Dedifferentiated amniotic fluid mesenchymal stem cell (primary cell): ENCODE measurements at regions not wholly inside any gene's neighbourhood (a gene's known extent, or its start where the extent isn't known, plus 50 kb on each side); places are given as distances from the start of the nearest gene placed in this dataset.

Source experiments
- DNase-seq: peaks from one replicate; pipeline ENCODE4 v3.0.0-alpha.2; 2016; ENCODE audit errors: extremely low spot score

- DNase-seq: no peak
Measured at GRCh38 chr13:111476197-111476596, 155.8 kb downstream of the TEX29 start.

DNA sequence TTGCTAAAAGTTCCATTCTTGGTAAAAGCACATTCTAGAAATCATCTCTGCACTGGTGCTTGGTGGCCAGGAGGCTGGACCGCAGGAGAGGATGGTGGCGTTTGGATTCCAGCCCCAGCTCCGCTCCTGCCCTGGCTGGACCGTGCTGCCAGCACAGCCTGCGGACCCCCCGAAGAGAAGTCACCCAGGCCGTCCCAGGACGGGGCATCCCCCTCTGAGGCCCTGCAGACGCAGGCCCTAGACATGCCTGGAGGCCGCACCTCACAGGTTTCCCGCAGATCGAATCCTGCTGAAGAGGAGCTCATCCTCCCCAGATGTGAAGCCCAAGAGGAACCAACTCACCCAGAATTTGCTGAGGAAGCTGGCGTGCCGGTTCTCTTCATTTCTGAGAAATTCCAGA lies 159.0 kb downstream of the TEX29 start:
- DNase-seq: no peak

DNA sequence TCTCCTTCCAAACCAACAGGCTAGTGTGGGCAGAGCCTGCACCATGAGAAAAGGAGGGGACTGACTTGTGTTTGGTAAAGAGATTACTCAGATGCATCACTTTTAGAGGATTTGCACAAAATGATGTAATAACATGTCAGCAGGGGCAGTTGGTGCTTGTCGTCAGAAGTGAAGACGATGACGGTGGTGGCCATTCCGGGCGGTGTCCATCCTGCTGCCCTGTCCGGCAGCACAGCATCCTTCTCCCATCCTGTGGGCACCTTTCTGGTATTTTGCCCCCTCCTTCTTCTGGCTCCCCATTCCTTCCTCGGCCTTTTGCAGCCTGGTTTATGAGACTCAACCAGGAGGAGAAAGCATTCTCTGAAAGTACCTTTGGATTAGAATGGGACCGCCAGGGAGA lies 160.1 kb downstream of the TEX29 start:
- no peak for DNase-seq

DNA sequence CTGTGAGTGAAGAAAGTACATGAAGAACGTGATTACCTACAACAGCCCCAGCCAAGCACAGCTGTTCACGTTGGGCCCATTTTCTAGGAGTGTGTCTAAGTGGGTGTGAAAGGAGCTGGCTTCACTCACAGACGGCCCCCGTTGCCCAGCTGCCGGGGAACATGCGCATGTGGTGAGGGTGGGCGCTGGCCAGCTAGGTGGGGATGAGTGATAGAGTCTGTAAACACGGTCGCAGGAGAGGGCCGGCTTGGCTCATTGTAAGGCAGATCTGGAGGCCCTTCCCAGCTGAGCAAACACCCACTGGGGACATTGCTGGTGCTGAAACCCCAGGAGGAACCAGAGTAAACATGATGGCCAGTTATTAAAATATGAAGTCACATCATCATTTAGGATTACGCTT lies 160.5 kb downstream of the TEX29 start:
- no peak for DNase-seq

GRCh38 chr13:111482126-111482525 lies 161.7 kb downstream of the TEX29 start:
- DNase-seq: no peak

DNA sequence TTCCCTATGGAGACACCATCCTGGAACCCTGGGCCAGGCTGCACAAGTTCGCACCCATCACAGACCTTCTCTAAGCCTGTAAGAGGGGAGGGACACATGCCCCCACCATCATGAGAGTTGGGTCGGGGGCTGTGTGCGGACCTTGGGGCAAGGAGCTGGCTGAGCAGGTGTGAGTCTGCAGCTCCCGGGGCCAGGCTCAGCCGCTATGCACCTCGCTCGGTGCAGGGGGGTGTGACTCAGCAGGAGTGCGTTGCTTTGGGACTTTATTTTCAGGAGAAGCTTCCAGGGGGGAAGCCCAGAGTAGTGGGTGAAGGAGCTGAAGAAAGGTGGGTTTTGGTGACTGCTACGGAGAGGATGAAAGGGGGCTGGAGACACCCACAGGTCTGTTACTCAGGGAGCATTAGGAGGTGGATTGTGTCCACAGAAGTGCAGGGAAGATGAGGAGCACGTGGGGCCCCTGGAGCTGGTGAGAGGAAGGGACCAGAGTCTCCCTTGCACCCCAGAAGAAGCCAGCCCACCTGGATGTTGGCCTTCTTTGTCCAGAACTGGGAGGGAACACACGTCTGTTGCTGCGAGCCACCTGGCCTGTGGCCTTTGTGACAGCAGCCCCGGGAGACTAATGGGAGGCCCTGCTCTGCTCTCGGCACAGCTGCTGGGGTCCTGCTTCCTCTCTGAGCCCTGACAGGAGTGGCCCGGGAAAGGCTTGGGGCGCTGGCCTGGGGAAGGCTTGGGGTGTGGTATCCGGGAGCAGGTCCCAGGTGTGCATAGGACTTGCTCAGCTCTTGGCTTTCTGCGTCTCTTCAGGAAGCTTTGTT lies 162.6 kb downstream of the TEX29 start:
- no peak for DNase-seq

DNA sequence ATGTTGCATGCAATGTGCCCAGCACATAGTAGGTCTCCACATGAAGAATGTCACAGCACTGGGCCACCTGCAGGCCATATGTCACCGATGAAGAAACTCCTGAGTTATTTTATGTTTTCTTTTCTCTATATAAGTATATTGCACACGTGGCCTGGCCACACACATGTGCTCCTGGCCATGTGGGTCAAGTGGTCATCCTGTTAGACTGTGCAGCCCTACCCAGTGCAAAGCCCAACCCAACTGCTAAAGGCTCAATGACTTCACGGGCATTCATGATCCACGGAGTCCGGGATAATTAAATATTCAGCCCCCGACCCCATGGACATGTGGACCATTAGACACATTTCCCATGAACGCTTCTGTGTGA lies 163.2 kb downstream of the TEX29 start:
- no peak for DNase-seq

GRCh38 chr13:111484141-111484925 lies 163.9 kb downstream of the TEX29 start:
- no peak for DNase-seq

DNA sequence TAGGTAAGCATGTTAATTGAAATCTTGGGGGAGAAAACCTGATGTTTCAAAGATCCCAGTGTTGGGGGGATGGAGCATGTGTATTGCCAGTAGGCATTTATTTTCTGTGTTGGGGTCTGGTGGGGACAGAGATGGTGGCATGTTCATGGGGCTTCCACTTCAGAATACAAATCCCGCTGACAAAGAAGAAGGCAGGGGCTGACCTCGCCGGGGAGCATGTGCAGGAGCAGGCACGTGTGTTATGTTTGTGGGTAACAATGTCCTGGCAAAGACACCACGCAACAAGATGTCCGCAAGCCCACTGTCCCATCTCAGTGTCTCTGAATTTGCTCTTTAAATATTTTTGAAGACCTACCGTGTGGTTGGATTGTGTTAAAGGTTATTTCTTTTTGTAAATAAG lies 164.5 kb downstream of the TEX29 start:
- DNase-seq: no peak

DNA sequence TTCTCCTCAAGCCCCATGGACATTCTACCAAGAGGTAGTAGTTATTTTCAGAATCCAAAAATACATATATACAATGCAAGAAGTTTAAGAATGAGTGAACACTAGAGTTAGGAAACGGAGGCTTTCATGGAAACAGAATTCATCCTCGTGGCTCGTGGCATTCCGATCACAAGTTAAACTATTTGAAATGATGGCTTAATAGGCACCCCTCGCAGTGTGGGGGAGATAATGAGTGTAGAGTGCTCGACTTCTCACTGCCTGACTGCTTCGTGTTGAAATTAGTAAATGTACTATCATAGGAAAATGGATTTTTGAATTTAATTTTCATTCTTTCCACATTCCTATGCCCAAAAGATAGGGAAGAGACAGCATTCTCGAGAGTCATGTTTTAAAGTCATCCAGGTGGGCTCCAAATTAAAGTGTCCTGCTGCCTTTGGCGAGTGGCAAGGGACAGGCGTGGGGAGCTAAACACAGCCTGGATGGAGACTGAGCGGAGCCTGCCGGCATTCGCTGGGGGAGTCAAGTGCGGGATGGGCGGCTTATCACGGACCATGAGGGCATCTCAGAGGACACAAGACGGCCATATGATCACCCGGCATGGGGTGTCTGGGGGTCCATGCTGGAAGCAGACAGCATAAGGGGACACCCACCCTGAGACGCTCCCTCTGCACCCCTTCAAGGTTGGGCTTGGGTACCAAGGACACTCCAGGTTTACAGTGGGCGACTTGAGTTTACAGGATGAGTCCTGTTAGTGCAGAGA lies 165.2 kb downstream of the TEX29 start:
- no peak for DNase-seq

DNA sequence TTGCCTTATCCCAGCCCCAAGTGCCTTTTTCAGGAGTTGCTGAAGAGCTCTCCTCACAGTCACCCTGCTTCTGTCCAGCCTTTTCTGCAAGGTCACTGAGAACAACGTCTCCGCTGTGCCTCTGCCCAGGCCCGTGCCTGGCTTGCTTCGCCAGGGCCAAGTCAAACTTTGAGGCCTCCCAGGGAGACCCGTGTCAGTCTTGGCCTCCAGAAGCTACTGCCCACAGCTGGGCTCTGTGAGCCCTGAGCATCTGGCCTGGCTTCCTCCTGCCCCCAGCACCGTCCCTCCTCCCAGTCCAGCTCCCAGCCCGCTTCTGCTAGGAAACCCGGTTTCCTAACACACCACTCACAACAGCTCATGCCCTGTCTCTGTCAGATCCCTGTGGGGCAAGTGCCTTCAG lies 165.9 kb downstream of the TEX29 start:
- DNase-seq: no peak

DNA sequence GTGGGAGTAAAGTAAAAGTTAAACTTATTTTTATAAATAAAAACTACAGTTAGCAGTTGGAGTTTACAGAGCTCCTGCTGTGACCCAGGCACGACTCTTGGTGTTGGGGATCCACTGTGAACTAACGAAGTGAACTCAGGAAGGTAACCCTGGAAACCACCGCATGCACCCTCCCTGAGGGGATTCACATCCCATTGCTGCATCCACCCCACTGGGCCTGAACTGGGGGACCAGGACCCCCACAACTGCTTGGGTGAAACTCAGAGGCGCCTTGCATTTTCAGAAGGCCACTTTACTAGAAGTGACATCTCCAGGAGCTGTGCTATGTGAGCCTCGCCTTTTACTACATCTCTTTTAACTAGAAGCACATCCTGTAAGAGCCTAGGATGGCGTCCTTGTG lies 166.4 kb downstream of the TEX29 start:
- DNase-seq: no peak

DNA sequence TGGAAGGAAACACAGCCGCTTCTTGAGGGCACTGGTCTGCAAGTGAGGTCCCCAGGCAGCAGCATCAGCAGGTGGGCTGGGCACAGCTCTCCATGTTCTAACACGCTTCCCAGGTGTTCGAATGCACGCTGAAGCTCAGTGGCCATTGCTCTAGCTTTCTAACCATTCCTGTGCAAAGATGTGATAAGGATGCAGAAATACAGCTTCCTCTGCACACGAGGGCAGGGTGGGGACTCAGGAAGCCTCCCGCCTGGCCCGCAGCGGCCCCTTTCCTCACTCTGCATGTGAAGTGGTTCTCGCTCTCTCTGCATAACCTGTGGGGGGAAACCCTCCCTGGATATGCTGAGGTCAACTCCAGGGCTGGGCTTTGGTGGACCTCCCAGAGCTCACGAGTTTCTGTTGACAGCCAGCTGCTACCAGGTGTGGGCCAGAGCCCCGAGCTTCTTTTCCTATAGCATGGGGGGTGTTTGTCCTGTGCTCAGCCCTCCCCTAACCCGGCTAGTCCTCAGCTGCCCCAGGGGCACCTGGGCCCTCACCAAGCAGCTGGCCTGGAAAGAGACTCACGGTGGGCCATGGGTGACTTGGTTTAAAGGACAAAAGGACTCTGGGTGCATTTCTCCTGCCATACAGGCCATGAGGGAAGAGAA lies 168.2 kb downstream of the TEX29 start:
- no peak for DNase-seq

GRCh38 chr13:111489301-111489700 lies 168.9 kb downstream of the TEX29 start:
- DNase-seq: no peak

- no peak for DNase-seq
Measured at GRCh38 chr13:111490611-111491010, 170.2 kb downstream of the TEX29 start.

DNA sequence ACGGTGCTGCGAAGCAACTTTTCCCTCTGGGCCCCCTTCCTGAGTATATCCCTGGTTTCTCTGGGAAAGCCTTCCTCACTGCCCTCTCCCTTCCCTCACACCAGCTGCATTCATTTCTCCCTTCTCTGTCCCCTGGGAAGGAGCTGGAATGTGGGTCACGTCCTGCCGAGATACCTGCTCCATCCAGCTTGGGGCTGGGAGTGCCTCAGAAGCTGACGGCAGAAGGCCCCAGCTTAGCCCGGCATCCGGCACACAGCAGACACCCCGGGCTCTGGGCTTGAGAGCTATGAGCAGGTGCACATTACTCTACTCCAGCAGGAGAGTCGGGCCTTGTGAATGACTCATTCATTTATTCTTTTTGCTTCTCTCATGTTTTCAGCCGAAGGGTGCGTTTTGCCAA lies 170.6 kb downstream of the TEX29 start:
- DNase-seq: no peak

- no peak for DNase-seq
Measured at GRCh38 chr13:111491659-111492058, 171.2 kb downstream of the TEX29 start.

- no peak for DNase-seq
Measured at GRCh38 chr13:111492341-111492950, 172.0 kb downstream of the TEX29 start.

GRCh38 chr13:111492958-111493357 lies 172.5 kb downstream of the TEX29 start:
- no peak for DNase-seq

DNA sequence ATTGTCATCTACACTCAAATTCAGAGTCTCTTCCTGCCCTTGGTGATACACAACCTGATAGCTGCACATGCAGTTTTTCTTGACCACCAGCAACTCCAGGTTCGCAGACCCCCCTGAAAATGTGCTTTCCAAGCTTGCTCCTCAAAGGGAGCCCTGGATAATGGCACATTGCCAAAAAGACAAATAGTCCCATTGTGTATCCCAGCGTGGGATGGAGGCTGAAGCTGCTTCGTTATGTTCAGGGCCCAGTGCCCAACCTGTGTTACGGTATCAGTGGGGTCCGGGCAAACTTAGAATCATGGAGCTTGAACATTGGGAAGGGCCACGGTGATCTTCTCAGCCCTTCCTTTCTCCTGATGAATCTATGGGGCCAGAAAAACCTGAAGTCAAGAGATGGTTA lies 173.0 kb downstream of the TEX29 start:
- DNase-seq: no peak

DNA sequence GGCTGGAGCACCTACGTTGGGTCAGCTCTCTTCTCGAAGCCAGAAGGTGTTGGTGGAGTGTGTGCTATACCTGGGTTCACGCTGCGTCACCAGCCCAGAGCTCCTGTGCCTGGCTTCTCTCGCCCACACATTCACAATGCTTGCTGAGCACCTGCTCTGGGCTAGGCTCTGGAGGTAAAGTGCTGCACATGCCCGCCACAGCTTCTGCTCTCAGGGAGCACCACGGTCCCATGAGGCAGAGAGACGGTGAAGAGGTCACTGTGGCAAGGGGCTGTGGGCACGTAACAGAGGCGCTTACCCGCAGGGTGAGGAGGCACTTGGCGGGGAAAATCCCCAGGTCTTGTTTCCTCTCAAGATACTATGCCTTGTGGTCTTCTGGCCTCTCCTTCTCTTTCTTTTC lies 174.2 kb downstream of the TEX29 start:
- DNase-seq: no peak
